Activated T-cell treated with anti-CD3 and anti-CD28 coated beads, Interleukin-2, amount 50 U/mL, for 4 hours (primary cell): ENCODE measurements at regions not wholly inside any gene's neighbourhood (a gene's known extent, or its start where the extent isn't known, plus 50 kb on each side); places are given as distances from the start of the nearest gene placed in this dataset.
"Not testable (repeated sequence)": the region's sequence is repeated elsewhere in the genome, so short reads cannot be mapped to it uniquely, and the experiment has no call there.

ENCODE experiments used
- ATAC-seq, 2 donors: fragments of 200-7000 bp; cut with Tn5 transposase; one replicate each; pipeline ENCODE4 v1.10.0; 2021
- DNase-seq: peaks from one replicate; pipeline ENCODE4 v3.0.0-alpha.2; 2020
- H3K27me3 Mint-ChIP-seq: one replicate; pipeline ENCODE4 v1.8.0; 2021; ENCODE audit warnings: low read depth, mixed read lengths
- H3K36me3 Mint-ChIP-seq: one replicate; pipeline ENCODE4 v1.8.0; 2022; ENCODE audit warnings: mixed read lengths; ENCODE audit not compliant: insufficient read depth
- H3K4me1 Mint-ChIP-seq: one replicate; pipeline ENCODE4 v1.8.0; 2021; ENCODE audit warnings: low read depth, mixed read lengths
- H3K4me3 Mint-ChIP-seq: one replicate; pipeline ENCODE4 v1.8.0; 2021; ENCODE audit warnings: mild to moderate bottlenecking, moderate library complexity, mixed read lengths
- H3K9me3 Mint-ChIP-seq: one replicate; pipeline ENCODE4 v1.8.0; 2021; ENCODE audit warnings: mixed read lengths

GRCh38 chr1:125122579-125122978 lies 3937.8 kb downstream of the SRGAP2C start:
- H3K9me3 Mint-ChIP-seq: peaks cover 30% of the 10 kb centered on the region
- not testable (repeated sequence) for ATAC-seq, DNase-seq, H3K4me1 Mint-ChIP-seq, H3K36me3 Mint-ChIP-seq, H3K27me3 Mint-ChIP-seq, H3K4me3 Mint-ChIP-seq
